GM23338 (cell line): ENCODE measurements at regions not wholly inside any gene's neighbourhood (a gene's known extent, or its start where the extent isn't known, plus 50 kb on each side); places are given as distances from the start of the nearest gene placed in this dataset.

ENCODE experiments used
- CREB1 ChIP-seq: fragments of 250-450 bp; sonication (Bioruptor Pico); IDR thresholded peaks from 2 replicates; pipeline ENCODE4 v1.5.0; 2020; ENCODE audit warnings: low read depth, mild to moderate bottlenecking, moderate library complexity
- EZH2 ChIP-seq: fragments of 200-600 bp; sonication (generic); IDR thresholded peaks from one replicate; pipeline ENCODE4 v1.8.0; 2017; ENCODE audit warnings: antibody characterized with exemption, mild to moderate bottlenecking, low read depth; ENCODE audit not compliant: unreplicated experiment
- EZH2phosphoT487 ChIP-seq: fragments of 200-600 bp; sonication (generic); IDR thresholded peaks from one replicate; pipeline ENCODE4 v1.8.1; 2018; ENCODE audit warnings: antibody characterized with exemption; ENCODE audit not compliant: unreplicated experiment
- POLR2AphosphoS5 ChIP-seq: IDR thresholded peaks from 2 replicates; pipeline ENCODE4 v1.6.1; 2016; ENCODE audit warnings: antibody characterized with exemption, low read depth
- TF ChIP-seq, protein P1 (sequence below), 2 experiments: fragments of 200-600 bp in 1 of 2; sonication (generic) in 1 of 2; conservative IDR thresholded peaks; 2 replicates each; pipeline versions ENCODE4 v1.5.1 to v1.6.1; 2016 to 2017; ENCODE audit warnings: antibody characterized with exemption in 2 of 2, low read depth in 2 of 2, mild to moderate bottlenecking in 2 of 2, moderate library complexity in 1 of 2

- no peak for TF ChIP-seq EZH2phosphoT487
- TF ChIP-seq, protein P1, sequence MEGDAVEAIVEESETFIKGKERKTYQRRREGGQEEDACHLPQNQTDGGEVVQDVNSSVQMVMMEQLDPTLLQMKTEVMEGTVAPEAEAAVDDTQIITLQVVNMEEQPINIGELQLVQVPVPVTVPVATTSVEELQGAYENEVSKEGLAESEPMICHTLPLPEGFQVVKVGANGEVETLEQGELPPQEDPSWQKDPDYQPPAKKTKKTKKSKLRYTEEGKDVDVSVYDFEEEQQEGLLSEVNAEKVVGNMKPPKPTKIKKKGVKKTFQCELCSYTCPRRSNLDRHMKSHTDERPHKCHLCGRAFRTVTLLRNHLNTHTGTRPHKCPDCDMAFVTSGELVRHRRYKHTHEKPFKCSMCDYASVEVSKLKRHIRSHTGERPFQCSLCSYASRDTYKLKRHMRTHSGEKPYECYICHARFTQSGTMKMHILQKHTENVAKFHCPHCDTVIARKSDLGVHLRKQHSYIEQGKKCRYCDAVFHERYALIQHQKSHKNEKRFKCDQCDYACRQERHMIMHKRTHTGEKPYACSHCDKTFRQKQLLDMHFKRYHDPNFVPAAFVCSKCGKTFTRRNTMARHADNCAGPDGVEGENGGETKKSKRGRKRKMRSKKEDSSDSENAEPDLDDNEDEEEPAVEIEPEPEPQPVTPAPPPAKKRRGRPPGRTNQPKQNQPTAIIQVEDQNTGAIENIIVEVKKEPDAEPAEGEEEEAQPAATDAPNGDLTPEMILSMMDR (conservative IDR thresholded peaks at IDR 0.05; ENCODE audit: low read depth in 2 of 2), result no peak
- TF ChIP-seq CREB1, result no peak
- TF ChIP-seq POLR2AphosphoS5, result no peak
- TF ChIP-seq EZH2, result no peak
Measured at GRCh38 chr11:8809939-8810539, 101.0 kb upstream of the AKIP1 start.
